ENCODE measurements at regions not wholly inside any gene's neighbourhood (a gene's known extent, or its start where the extent isn't known, plus 50 kb on each side); places are given as distances from the start of the nearest gene placed in this dataset.

- TF ChIP-seq CTCF (IDR thresholded peaks at IDR 0.05), result no peak
These were observed 232.9 kb upstream of the CRY1 start for GRCh38 chr12:107326237-107326636.

- TF ChIP-seq CTCF (IDR thresholded peaks at IDR 0.05), result no peak
These were observed 234.4 kb upstream of the CRY1 start for GRCh38 chr12:107327651-107328182.

- no peak for TF ChIP-seq CTCF (IDR thresholded peaks at IDR 0.05)
These were observed 235.2 kb upstream of the CRY1 start for GRCh38 chr12:107328442-107329133.

GRCh38 chr12:107329569-107330324, 236.4 kb upstream of the CRY1 start:
- no peak for TF ChIP-seq CTCF (IDR thresholded peaks at IDR 0.05)

- TF ChIP-seq CTCF (IDR thresholded peaks at IDR 0.05), result no peak
These were observed 237.6 kb upstream of the CRY1 start for GRCh38 chr12:107330831-107331431.

GRCh38 chr12:107331471-107331870, 238.1 kb upstream of the CRY1 start:
- no peak for TF ChIP-seq CTCF (IDR thresholded peaks at IDR 0.05)

GRCh38 chr12:107331912-107332311, 238.6 kb upstream of the CRY1 start:
- TF ChIP-seq CTCF (IDR thresholded peaks at IDR 0.05), result no peak

Data from LNCAP (cell line).